Neural progenitor cell (in vitro differentiated cells): ENCODE measurements at regions not wholly inside any gene's neighbourhood (a gene's known extent, or its start where the extent isn't known, plus 50 kb on each side); places are given as distances from the start of the nearest gene placed in this dataset.

Experiments
- EZH2 ChIP-seq: fragments of 200-600 bp; sonication (generic); IDR thresholded peaks from 2 replicates; pipeline ENCODE4 v1.6.1; 2017; ENCODE audit warnings: antibody characterized with exemption, mild to moderate bottlenecking, moderate library complexity
- EZH2phosphoT487 ChIP-seq: fragments of 200-600 bp; sonication (generic); IDR thresholded peaks from 2 replicates; pipeline ENCODE4 v1.6.1; 2017; ENCODE audit warnings: antibody characterized with exemption
- TF ChIP-seq, protein P1 (sequence below): fragments of 200-600 bp; sonication (generic); IDR thresholded peaks from 2 replicates; pipeline ENCODE4 v1.5.1; 2017; ENCODE audit warnings: antibody characterized with exemption, mild to moderate bottlenecking

DNA sequence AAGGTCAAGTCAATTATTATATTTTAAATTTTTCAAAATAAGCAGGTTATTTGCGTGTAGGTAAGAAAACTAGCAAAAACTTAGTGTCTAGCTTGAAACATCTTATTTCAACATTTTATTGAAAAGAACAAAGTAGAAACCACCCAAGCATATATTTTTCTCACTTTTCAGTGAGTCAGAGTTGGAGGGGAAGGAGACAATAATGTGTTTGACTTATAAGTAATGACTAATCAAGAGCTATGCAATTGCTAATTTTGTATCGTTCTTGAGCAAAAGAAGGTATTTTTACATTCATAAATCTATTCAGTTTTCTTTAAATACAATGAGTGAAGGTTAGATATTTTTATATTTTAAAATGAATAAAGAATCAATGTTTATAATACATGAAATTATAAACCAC is 54.4 kb upstream of the P2RY1 start:
- TF ChIP-seq, protein P1, sequence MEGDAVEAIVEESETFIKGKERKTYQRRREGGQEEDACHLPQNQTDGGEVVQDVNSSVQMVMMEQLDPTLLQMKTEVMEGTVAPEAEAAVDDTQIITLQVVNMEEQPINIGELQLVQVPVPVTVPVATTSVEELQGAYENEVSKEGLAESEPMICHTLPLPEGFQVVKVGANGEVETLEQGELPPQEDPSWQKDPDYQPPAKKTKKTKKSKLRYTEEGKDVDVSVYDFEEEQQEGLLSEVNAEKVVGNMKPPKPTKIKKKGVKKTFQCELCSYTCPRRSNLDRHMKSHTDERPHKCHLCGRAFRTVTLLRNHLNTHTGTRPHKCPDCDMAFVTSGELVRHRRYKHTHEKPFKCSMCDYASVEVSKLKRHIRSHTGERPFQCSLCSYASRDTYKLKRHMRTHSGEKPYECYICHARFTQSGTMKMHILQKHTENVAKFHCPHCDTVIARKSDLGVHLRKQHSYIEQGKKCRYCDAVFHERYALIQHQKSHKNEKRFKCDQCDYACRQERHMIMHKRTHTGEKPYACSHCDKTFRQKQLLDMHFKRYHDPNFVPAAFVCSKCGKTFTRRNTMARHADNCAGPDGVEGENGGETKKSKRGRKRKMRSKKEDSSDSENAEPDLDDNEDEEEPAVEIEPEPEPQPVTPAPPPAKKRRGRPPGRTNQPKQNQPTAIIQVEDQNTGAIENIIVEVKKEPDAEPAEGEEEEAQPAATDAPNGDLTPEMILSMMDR, result no peak
- TF ChIP-seq EZH2phosphoT487 (no peak), EZH2 (no peak)
